Astrocyte of the cerebellum (primary cell): ENCODE measurements at regions not wholly inside any gene's neighbourhood (a gene's known extent, or its start where the extent isn't known, plus 50 kb on each side); places are given as distances from the start of the nearest gene placed in this dataset.

Experiments
- DNase-seq: peaks from one replicate; pipeline ENCODE4 v3.0.0-alpha.2; 2011; ENCODE audit warnings: low read depth
- H3K4me3 ChIP-seq: 2 replicates; pipeline ENCODE4 v1.5.1; 2011; ENCODE audit warnings: mild to moderate bottlenecking, low read depth, low read length, moderate library complexity
- CTCF ChIP-seq: IDR thresholded peaks from 2 replicates; pipeline ENCODE4 v1.5.1; 2012; ENCODE audit warnings: low read length, low read depth, moderate library complexity, mild to moderate bottlenecking; ENCODE audit errors: missing control alignments
- in situ Hi-C: cut with HindIII; loops from 2 replicates; pipeline ENCODE4 v1.10.0; 2017; ENCODE audit warnings: low sequenced_read_pairs

- H3K4me3 ChIP-seq: no peak overlapping the region
- in situ Hi-C loops: loop anchor here (25.0 kb wide), 1 partner anchor 478 kb away; no protein-coding TSS in a partner anchor
- DNase-seq: no peak
- TF ChIP-seq CTCF: no peak
These were observed 393.4 kb downstream of the SEC14L1 start for GRCh38 chr17:77534137-77534536.

- H3K4me3 ChIP-seq: no peak overlapping the region
- DNase-seq: no peak
- in situ Hi-C loops: loop anchor here (25.0 kb wide), 1 partner anchor 477 kb away; no protein-coding TSS in a partner anchor
- TF ChIP-seq CTCF: no peak
These were observed 394.7 kb downstream of the SEC14L1 start for GRCh38 chr17:77535435-77535834.

GRCh38 chr17:77535892-77536291 lies 395.1 kb downstream of the SEC14L1 start:
- in situ Hi-C loops: loop anchor here (25.0 kb wide), 1 partner anchor 476 kb away; no protein-coding TSS in a partner anchor
- TF ChIP-seq CTCF: no peak
- DNase-seq: no peak

GRCh38 chr17:77537566-77537965 lies 396.8 kb downstream of the SEC14L1 start:
- TF ChIP-seq CTCF: no peak
- in situ Hi-C loops: loop anchor here (25.0 kb wide), 1 partner anchor 475 kb away; no protein-coding TSS in a partner anchor
- no peak overlapping the region for H3K4me3 ChIP-seq
- no peak for DNase-seq

More at GRCh38 chr17:77535892-77536291, 395.1 kb downstream of the SEC14L1 start:
- H3K4me3 ChIP-seq: no peak overlapping the region

- no peak for DNase-seq
- TF ChIP-seq CTCF: no peak
- no peak overlapping the region for H3K4me3 ChIP-seq
- in situ Hi-C loops: loop anchor here (5.0 to 25.0 kb wide), 3 partner anchors 57 to 472 kb away; no protein-coding TSS in a partner anchor
These were observed 399.8 kb downstream of the SEC14L1 start for GRCh38 chr17:77540531-77540930.

- TF ChIP-seq CTCF: no peak
- in situ Hi-C loops: loop anchor here (5.0 to 25.0 kb wide), 3 partner anchors 56 to 471 kb away; no protein-coding TSS in a partner anchor
These were observed 400.2 kb downstream of the SEC14L1 start for GRCh38 chr17:77540975-77541374.

GRCh38 chr17:77542011-77542410 lies 401.2 kb downstream of the SEC14L1 start:
- DNase-seq: no peak
- no peak overlapping the region for H3K4me3 ChIP-seq
- in situ Hi-C loops: loop anchor here (5.0 to 25.0 kb wide), 3 partner anchors 55 to 470 kb away; no protein-coding TSS in a partner anchor
- TF ChIP-seq CTCF: no peak

More at GRCh38 chr17:77540975-77541374, 400.2 kb downstream of the SEC14L1 start:
- H3K4me3 ChIP-seq: no peak overlapping the region
- no peak for DNase-seq
